NCI-H2196 (cell line): ENCODE measurements at regions not wholly inside any gene's neighbourhood (a gene's known extent, or its start where the extent isn't known, plus 50 kb on each side); places are given as distances from the start of the nearest gene placed in this dataset.
"Not testable (repeated sequence)": the region's sequence is repeated elsewhere in the genome, so short reads cannot be mapped to it uniquely, and the experiment has no call there.

Experiments used
- DNase-seq: peaks from one replicate; lab custom pipeline; 2025; ENCODE audit not compliant: unreplicated experiment; lab: John Stamatoyannopoulos, UW

DNA sequence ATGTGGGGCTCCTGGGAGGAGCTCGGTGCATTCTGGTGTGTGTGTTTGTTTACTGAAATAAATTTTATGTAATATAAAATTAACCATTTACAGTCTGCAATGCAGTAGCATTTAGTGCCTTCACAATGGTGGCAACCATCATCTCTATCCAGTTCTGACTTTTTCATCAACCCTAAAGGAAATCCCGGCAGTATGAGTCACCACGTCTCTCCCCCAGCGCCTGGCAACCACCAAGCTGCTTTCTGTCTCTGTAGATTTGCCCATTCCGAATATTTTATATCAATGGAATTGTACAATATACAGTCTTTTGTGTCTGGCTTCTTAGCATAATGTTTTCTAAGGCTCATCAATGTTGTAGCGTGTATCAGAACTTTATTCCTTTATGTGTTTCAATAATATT lies 300.5 kb downstream of the MIAT start:
- no peak for DNase-seq

DNA sequence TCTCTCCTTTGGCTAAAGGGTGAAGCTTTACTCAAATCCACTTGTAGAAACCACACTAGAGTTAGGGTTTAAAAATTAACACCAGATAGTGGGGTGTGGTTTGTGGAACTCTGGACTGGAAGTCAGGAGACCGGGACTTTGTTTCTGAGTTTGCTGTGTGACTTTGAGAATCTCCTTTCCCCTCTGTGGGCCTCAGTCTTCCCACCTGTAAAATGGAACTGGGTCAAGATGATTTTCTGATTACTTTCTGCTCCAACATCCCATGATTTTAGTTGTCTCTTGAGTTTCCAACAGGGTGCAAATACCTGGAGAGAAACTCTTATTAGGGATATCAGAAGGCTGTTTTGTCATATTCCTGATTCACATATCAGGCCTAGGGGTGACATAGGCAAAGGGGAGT lies 301.0 kb downstream of the MIAT start:
- no peak for DNase-seq

DNA sequence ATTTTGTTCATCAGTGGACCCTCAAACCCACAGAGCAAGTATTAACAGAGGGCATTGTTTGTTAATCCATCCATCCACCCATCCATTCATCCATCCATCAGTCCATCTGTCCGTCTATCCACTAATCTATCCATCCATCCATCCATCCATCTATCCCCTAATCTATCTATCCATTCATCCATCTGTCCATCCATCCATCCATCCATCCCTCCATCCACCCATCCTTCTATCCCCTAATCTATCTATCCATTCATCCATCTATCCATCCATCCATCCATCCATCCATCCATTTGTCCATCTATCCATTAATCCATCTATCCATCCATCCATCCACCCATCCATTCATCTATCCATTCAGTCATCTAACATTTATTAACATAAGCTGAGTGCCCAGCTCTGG lies 307.3 kb downstream of the MIAT start:
- no peak for DNase-seq

DNA sequence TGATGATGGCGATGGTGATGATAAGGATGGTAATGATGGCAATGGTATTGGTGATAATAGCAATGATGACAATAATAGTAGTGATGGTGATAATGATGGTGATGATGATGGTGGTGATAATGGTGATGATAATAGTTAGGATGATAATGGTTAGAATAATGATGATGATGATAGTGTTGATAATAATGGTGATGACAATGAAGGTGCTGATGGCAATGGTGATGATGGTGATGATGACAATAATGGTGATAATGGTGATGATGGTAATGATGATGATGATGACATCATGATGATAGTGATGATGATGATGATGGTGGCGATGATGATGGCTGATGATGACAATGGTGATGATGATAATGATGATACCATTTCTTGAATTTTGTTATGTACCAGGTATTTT lies 309.9 kb downstream of the MIAT start:
- DNase-seq = no peak

DNA sequence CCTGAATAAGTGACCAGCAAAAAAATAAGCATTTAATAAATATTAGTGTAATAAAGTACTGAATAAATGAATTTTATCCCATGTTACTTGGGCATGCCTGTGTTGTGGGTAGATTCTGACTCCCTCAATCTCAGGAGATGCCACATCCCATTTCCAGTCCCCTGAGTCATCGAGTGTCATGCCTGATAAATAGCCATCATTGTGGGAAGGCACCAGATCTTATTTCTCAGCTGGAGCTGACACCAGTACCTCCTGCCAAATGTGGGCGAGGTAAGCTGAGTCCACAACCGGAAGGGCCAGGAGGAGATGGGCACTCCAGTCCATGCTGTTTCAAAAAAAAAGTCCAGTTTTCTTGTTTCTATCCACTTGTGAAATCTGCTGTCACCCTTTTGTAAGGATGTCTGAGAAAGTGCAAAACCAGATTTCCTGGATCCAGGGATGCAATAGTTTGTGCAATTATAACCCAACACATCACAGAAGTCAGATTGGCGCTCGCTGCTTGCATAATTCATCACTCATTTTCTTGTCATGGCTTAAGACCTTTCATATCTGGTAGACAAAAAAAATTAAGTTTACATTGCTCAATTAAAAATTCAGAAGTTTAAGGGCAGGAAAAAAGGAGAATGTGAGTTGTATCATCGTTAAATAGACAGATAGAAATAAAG lies 311.6 kb downstream of the MIAT start:
- no peak for DNase-seq

DNA sequence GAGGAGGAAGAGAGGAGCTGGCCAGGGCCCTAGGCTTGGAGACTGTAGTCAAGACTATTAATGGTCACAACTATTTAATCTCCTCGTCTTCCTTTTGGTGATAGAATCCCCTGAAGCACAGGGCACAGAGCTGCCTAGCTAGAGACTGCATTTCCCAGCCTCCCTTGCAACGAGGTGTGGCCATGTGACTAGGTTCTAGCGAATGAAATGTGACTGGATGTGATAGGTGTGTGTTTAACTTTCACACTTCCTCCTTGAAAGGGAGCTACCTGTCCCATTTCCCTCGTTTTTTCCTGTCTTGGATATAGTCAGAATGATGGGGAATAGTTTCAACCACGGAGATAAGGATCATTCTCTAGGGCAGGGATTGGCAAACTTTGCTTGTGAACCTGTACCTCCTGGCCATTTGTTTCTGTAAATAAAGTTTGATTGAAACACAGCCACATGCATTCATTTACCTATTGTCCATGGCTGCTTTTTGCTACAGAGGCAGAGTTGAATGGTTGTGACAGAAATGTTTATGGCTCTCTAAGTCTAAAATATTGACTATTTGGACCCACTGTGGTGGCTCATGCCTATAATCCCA lies 313.5 kb downstream of the MIAT start:
- DNase-seq = no peak

DNA sequence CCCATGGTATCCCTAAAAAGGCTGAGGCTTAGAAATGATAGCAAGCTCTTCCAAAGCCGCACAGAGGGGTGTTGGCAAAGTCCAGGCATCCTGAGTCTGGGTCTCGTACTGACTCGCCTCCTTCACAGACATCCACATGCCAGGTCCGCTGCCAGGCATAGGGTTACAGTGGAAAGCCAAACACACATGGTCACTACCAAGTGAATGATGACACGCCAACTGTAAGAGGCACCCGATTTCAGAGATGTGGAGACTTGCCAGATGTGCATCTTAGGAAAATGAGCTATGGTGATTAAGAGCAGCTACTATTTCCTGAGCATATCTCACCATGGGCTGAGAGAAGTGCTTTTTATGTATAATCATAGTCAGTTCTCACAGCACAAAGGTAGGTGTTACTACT lies 314.9 kb downstream of the MIAT start:
- DNase-seq = no peak

DNA sequence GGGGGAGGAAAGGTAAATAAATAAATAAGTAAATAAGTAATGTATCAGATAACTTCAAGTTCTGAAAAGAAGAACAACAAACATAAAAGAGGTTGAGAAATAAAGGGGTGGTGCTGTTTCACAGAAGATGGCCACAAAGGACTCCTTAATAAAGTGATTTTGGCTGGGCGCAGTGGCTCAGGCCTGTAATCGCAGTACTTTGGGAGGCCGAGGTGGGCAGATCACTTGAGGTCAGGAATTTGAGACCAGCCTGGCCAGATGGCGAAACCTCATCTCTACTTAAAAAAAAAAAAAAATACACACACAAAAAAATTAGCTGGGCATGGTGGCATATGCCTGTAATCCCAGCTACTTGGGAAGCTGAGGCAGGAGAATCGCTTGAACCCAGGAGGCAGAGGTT lies 315.5 kb downstream of the MIAT start:
- not testable (repeated sequence) for DNase-seq

DNA sequence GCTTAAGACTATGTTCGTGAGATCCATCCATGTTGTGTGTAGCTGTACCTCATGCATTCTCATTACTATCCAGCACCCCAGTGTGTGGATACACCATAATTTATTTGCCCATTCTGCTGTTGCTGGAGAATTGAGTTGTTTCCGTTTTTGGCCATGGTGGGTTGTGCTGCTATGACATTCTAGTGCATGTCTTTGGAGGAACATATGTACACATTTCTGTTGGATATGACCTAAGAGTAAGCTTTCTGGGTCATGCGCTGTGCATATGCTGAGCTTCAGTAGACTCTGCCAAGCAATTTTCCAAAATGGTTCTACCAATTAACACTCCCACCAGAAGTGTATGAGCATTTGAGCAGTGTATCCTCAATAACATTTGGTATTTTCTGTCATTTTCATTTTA lies 316.6 kb downstream of the MIAT start:
- no peak for DNase-seq

DNA sequence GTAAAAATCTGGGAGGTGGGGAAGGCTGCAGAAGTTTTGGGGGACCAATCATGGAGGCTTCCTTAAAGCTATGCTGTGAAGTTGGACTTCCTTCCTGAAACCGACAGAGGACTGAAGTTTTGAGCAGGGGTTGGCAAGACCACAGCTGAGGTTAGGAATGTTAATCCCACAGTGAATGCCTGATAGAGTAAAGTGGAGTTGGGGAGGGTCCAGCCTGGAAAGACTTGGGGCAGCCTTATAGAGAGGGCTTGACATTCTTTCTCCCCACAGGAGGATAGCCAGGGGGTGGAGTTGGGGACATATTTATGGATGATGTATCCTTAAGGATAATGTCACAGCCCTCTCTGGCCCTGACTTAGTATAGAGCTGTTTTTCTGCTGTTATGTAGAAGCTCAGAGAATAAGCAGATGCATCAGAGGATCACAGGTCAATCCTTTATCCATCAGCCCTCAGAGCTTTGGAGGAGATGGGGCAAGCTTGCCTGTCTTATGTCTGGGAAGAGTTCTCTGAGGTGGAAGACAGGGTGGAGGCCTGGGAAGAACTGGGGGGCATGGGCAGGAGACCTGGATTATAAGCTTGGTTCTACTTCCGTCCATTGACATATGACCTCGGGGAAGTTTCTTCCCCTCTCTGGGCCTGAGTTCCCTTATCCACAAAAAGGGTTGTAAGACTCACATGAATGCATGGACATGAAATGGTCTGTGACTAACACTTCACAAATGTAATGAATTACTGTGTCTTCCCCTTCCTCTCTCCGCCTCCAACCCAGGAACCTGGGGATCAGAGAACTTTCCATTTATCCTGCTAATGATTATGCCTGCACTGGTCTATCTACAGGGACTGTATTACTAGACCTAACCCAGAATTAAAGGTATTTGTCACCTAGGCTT lies 317.8 kb downstream of the MIAT start:
- no peak for DNase-seq

DNA sequence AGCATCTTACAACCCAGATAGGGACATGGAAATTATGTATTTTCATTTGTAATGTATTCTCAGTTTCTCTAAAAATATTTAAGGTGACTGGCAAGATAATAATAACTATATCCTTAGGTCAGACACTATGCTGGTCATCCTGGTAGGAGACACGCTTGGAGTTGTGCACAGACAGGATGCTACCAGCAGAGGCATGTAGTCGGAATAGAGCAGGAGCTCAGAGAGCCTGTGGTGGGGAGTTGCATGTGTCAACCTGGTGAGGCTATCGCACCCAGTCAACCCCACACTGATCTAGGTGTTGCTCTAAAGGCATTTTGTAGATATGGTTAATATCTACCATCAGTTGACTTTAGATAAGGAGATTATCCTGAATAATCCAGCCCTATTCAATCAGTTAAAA lies 318.5 kb downstream of the MIAT start:
- DNase-seq = no peak

DNA sequence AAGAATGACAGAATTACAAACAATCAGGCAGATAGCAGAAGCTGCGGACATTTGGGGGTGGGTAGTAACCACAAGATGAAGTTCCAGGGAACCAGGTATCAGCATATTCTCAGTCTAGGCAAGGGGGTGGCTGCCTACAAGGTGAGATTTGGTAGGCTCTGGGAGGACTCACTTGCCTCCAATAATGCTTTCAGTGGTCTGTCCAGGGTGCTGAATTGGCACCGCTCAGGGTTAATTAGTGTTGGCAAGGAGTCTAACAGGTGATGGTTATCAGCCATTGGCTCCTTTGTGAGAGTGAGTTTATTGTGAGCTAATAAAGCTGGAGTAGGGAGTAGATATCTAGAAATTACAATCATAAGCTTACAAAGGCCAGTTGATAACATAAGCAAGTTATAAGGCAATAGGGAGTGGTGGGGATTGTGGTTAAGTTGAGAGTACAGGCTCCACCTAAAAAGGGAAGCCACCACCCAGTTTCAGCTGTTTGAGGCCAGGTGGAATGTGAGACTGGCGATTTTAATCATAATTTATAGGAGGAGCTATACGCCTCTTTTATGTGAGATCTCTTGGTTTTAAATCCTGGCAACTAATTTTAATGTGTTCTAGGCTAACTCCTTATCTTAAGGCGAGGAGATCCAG lies 320.5 kb downstream of the MIAT start:
- no peak for DNase-seq

DNA sequence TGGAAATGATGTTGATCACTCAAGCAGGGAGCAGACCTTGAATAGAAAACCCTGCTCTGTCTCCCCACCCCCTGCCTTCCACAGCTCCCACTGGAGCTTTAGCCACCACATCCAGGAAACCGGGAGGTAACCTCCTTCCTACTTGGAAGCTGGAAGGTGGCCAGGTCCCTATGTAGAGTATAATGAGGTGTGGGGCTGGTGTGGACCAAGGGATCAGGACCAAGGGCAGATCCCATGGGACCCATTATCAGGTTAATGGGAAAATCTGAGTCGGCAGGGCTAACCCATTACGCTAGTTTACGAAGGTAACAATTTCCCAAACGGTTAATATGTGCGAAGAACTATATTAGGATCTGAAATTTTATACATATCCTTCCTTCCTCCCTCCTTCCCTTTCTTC lies 321.9 kb downstream of the MIAT start:
- DNase-seq = no peak

DNA sequence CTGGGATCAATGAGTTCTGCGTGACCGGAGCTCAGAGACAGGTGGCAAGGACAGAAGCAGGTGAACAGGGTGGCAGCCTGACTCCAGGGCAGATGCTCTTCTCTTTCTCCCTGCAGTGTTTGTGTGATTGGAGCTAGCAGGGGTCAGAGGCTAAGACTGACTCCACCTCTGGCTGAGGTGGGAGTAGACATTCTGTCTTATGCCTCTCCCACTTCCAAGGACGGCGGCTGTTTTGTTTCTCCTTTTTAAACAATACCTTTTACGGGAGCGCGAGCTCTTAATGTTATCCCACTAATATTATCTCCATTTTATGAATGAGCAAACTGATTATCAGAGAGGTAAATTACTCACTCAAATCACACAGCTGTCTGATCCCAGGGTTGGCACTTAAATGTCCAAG lies 323.7 kb downstream of the MIAT start:
- no peak for DNase-seq

DNA sequence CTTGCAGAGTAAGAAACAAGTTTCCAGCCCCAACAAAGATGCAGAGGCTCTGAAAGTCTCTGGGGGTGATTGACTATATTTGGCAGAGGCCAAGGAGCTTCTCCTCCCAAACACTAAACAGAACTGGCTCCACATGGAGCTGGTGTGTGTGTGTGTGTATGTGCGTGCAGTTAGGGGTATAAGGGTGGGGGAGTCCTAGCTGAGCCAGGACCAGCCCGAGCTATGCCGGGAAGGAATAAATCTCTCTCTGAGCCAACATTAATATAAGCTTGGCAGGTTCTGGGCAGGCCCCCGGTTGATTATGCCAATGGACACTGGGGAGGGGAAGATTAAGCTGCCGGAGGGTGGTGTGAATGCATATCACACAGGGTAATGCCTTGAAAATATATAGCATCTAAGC lies 324.2 kb downstream of the MIAT start:
- no peak for DNase-seq

DNA sequence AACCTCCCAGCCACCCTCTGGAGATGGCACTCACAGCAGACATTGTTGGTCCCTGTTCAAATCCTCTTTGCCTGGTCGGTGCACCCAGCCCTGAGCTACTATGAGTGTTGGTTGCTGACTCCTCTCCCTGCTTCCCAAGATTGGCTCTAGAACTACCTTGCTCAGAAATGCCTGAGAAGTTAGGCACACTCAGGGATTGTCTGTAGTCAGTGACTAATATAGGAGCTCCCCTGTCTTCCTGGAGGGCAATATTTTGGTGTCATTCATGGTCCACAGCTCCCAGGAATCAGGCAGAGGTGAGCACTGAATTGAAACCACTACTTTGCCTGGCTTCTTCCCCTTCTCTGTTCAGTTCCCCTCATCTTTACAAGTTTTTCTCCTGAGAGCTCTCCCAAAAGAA lies 325.9 kb downstream of the MIAT start:
- DNase-seq = no peak

DNA sequence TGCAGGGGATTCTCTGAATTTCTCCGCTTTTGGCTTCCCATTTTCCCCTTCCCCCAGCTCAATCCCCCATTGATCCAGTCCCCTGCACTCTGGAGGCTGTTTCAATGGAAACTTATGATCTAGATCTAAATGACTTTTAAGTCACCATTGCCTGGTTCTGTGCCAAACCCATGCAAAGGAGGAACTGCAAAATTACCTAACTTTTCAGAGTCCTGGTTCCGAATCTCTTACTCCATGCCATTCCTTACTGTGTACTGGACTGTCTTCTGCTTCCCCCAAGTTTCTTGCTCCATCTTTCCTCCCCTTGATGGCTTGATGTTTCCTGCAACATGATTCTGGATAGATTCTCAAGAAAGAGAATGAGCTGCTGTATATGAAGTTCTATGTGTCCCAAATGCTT lies 327.8 kb downstream of the MIAT start:
- DNase-seq = no peak

DNA sequence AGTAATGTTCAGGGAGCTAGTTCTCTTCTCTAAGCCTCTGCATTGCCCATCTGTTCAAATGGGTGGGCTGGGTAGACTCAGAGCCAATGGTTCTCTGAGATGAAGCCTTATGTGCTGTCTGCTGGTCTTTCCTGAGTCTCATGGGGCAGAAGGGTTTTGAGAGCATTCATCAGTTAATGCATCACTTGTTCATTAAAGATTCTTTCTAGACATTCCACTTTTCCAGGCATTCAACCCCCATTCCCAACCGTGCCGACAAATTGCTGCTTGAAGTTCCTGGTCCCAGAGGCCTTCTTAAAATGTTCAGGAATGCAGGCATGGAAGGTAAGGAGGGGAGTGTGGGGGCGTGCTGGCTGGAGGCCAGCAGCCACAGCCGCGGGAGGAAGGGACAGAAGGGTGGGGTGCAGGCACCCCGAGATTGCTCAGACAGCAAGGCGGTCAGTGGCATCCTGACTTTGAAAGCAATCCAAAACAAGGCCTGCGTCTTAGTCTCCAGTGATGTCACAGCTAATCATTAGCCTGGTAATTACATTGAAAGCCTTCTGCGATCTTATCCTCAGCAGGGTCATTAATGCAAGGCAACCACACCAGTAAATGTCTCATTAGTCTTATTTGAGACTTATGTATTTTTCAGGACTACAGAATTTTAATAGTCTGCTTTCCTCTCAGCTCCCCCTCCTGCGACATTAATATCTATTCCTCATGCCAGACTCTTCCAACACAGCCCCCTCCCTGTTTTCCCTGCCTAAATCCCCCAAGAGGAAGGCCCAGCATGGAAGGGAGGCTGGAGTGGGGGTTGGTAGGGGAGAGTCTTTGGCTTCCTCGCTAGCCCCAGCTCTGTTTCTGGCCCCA lies 328.8 kb downstream of the MIAT start:
- no peak for DNase-seq

DNA sequence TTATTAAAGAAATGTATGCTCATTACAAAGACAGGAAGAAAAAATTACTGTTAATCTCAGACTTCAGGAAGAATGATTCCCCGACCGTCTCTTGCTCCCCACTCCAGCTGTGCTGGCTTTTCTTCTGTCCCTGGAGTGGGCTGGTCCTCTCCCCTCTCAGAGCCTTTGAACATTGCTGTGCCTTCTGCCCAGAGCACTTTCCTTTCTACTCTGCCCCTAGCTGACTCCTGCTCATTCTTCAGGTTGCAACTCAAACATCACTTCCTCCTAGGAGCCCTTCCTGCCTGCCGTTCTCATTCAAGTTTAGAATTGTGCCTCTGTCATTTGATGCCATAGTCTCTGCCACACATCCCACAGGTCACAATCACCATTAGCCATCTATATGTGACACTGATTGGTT lies 329.5 kb downstream of the MIAT start:
- DNase-seq = no peak

DNA sequence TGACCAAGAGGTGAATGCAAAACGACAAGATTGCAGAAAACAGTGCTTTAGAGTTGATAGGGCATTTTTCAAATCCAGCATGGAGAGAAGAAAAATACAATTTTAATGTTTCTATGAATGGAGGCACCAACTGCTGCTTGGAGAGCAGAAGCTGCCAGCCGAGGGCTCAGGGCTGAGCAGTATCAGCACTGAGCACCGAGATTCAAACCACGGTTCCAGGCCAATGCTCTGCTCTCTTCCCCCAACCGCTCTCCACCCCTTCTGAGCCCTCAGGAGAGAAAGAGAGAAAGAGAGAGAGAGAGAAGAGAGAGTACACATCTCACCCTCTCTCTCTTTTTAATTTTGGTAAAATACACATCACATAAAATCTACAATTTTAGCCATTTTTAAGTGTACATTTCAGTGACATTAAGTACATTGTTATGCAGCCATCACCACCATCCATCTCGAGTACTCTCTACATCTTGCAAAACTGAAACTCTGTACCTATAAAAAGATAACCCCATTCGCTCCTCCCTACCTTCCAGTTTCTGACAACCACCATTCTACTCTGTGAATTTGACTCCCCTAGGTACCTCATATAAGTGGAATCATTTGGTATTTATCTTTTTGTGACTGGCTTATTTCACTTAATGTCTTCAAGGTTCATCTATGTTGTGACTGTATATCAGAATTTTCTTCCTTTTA lies 333.3 kb downstream of the MIAT start:
- DNase-seq = no peak
